Activated CD8-positive, alpha-beta memory T cell treated with anti-CD3 and anti-CD28 coated beads for 48 hours (primary cell): ENCODE measurements at regions not wholly inside any gene's neighbourhood (a gene's known extent, or its start where the extent isn't known, plus 50 kb on each side); places are given as distances from the start of the nearest gene placed in this dataset.

ENCODE experiments used
- DNase-seq, 3 experiments: peaks; one replicate each; pipeline ENCODE4 v3.0.0-alpha.2; 2020; ENCODE audit warnings: low read depth in 2 of 3, low spot score in 2 of 3

- no peak for DNase-seq
Measured at GRCh38 chr1:5548266-5548665, 444.0 kb downstream of the NPHP4 start.

GRCh38 chr1:5543235-5543634 is 449.0 kb downstream of the NPHP4 start:
- DNase-seq = no peak

GRCh38 chr1:5532811-5533210 is 459.4 kb downstream of the NPHP4 start:
- DNase-seq = no peak

- DNase-seq = no peak
Measured at GRCh38 chr1:5526822-5527551, 465.2 kb downstream of the NPHP4 start.

GRCh38 chr1:5526385-5526750 is 465.9 kb downstream of the NPHP4 start:
- DNase-seq = no peak

- no peak for DNase-seq
Measured at GRCh38 chr1:5525597-5526384, 466.4 kb downstream of the NPHP4 start.

GRCh38 chr1:5522531-5523145 is 469.6 kb downstream of the NPHP4 start:
- DNase-seq = no peak

GRCh38 chr1:5519366-5520135 is 472.7 kb downstream of the NPHP4 start:
- no peak for DNase-seq

- no peak for DNase-seq
Measured at GRCh38 chr1:5516756-5517155, 475.5 kb downstream of the NPHP4 start.

- DNase-seq = no peak
Measured at GRCh38 chr1:5515501-5515900, 476.7 kb downstream of the NPHP4 start.

- peak; percentile 36 to 62 (median 54) for DNase-seq
Measured at GRCh38 chr1:5514527-5515183, 477.6 kb downstream of the NPHP4 start.

- DNase-seq = no peak
Measured at GRCh38 chr1:5513846-5514526, 478.2 kb downstream of the NPHP4 start.

- DNase-seq = no peak
Measured at GRCh38 chr1:5513179-5513578, 479.0 kb downstream of the NPHP4 start.

GRCh38 chr1:5511381-5512097 is 480.7 kb downstream of the NPHP4 start:
- DNase-seq = no peak

- peak; percentile 24 to 67 (median 67) for DNase-seq
Measured at GRCh38 chr1:5509664-5510452, 482.4 kb downstream of the NPHP4 start.

GRCh38 chr1:5508669-5509330 is 483.4 kb downstream of the NPHP4 start:
- no peak for DNase-seq

GRCh38 chr1:5507340-5507739 is 484.9 kb downstream of the NPHP4 start:
- DNase-seq = no peak

GRCh38 chr1:5506634-5507033 is 485.6 kb downstream of the NPHP4 start:
- no peak for DNase-seq
